ENCODE measurements at regions not wholly inside any gene's neighbourhood (a gene's known extent, or its start where the extent isn't known, plus 50 kb on each side); places are given as distances from the start of the nearest gene placed in this dataset.

- TF ChIP-seq TAF1 (IDR thresholded peaks at IDR 0.05; ENCODE audit: borderline replicate concordance, insufficient read depth, low read length) (no peak), POLR2AphosphoS5 (IDR thresholded peaks at IDR 0.05; ENCODE audit: low read depth, low read length) (no peak), REST (IDR thresholded peaks at IDR 0.05; ENCODE audit: insufficient read depth in 1 of 2, low read depth in 2 of 2, low read length in 2 of 2) (no peak), SIN3A (IDR thresholded peaks at IDR 0.05; ENCODE audit: borderline replicate concordance, insufficient read depth, low read length) (no peak)
Observed at GRCh38 chr5:103908336-103909080, 345.9 kb upstream of the NUDT12 start.

Measured in PFSK-1 (cell line).